ENCODE measurements at regions not wholly inside any gene's neighbourhood (a gene's known extent, or its start where the extent isn't known, plus 50 kb on each side); places are given as distances from the start of the nearest gene placed in this dataset.

GRCh38 chr14:95816539-95816938 lies 60.1 kb upstream of the TUNAR start:
- no peaks in the 10 kb centered on the region for H3K4me1 ChIP-seq (ENCODE audit: control insufficient read depth in 1 of 2, insufficient read depth in 2 of 2, low read length in 2 of 2)
- Mint-ChIP-seq H3K4me1 (no peaks in the 10 kb centered on the region), H3K36me3 (no peaks in the 10 kb centered on the region), H3K4me3 (no peak overlapping the region), H3K27ac (no peak overlapping the region), H3K9me3 (peaks cover 0 to 2% (median 0%) of the 10 kb centered on the region in 7 donors), H3K27me3 (ENCODE audit: low read depth in 3 of 3) (peaks cover 0 to 6% (median 0%) of the 10 kb centered on the region in 3 donors)
- H3K4me3 ChIP-seq (replicated peaks in 1 of 3; ENCODE audit: low read depth in 2 of 3, low read length in 3 of 3), result no peak overlapping the region
- no peaks in the 10 kb centered on the region for H3K27me3 ChIP-seq (ENCODE audit: control insufficient read depth in 2 of 2, insufficient read depth in 2 of 2, low read length in 2 of 2)
- H3K9me3 ChIP-seq (replicated peaks in 1 of 2; ENCODE audit: control insufficient read depth in 1 of 2, insufficient read depth in 1 of 2, low read length in 2 of 2), result no peaks in the 10 kb centered on the region
- no peaks in the 10 kb centered on the region for H3K79me2 ChIP-seq (ENCODE audit: insufficient read depth, low read length)
- H3K27ac ChIP-seq (ENCODE audit: low read depth in 1 of 2, low read length in 2 of 2), result no peak overlapping the region
- no peak for DNase-seq
- intact Hi-C loops (cut with micrococcal nuclease), result no loop called here
- H4K20me1 ChIP-seq (ENCODE audit: insufficient read depth, low read length), result no peaks in the 10 kb centered on the region
- WGBS (ENCODE audit: insufficient coverage), result 83% methylated on average over 6 of the region's 7 CpGs
- no peak for TF ChIP-seq CTCF (IDR thresholded peaks at IDR 0.05)
- no peak overlapping the region for H3K9ac ChIP-seq (ENCODE audit: insufficient read depth, low read length, poor library complexity, severe bottlenecking)
- no peak overlapping the region for H3K4me2 ChIP-seq (replicated peaks; ENCODE audit: extremely low read depth, low read length, poor library complexity, severe bottlenecking)
- no peaks in the 10 kb centered on the region for H3K36me3 ChIP-seq (replicated peaks in 1 of 2; ENCODE audit: control insufficient read depth in 1 of 2, insufficient read depth in 2 of 2, low read length in 2 of 2)
- no peak overlapping the region for H2AFZ ChIP-seq (ENCODE audit: insufficient read depth, low read depth, low read length, poor library complexity, severe bottlenecking)

- no peaks in the 10 kb centered on the region for H3K27me3 ChIP-seq (ENCODE audit: control insufficient read depth in 2 of 2, insufficient read depth in 2 of 2, low read length in 2 of 2)
- no peak for DNase-seq
- no peak overlapping the region for H3K4me3 Mint-ChIP-seq
- peaks cover 0 to 6% (median 0%) of the 10 kb centered on the region in 3 donors for H3K27me3 Mint-ChIP-seq (ENCODE audit: low read depth in 3 of 3)
- H3K9me3 Mint-ChIP-seq, result peaks cover 0 to 2% (median 0%) of the 10 kb centered on the region in 7 donors
- no peak overlapping the region for H3K27ac ChIP-seq (ENCODE audit: low read depth in 1 of 2, low read length in 2 of 2)
- H3K27ac Mint-ChIP-seq, result no peak overlapping the region
- no peak overlapping the region for H3K4me2 ChIP-seq (replicated peaks; ENCODE audit: extremely low read depth, low read length, poor library complexity, severe bottlenecking)
- no peaks in the 10 kb centered on the region for H3K36me3 ChIP-seq (replicated peaks in 1 of 2; ENCODE audit: control insufficient read depth in 1 of 2, insufficient read depth in 2 of 2, low read length in 2 of 2)
- H3K4me1 ChIP-seq (ENCODE audit: control insufficient read depth in 1 of 2, insufficient read depth in 2 of 2, low read length in 2 of 2), result no peaks in the 10 kb centered on the region
- no peaks in the 10 kb centered on the region for H3K9me3 ChIP-seq (replicated peaks in 1 of 2; ENCODE audit: control insufficient read depth in 1 of 2, insufficient read depth in 1 of 2, low read length in 2 of 2)
- intact Hi-C loops (cut with micrococcal nuclease), result no loop called here
- H3K9ac ChIP-seq (ENCODE audit: insufficient read depth, low read length, poor library complexity, severe bottlenecking), result no peak overlapping the region
- H4K20me1 ChIP-seq (ENCODE audit: insufficient read depth, low read length), result no peaks in the 10 kb centered on the region
- WGBS (ENCODE audit: insufficient coverage), result 6% methylated on average over 9 of the region's 11 CpGs
- no peaks in the 10 kb centered on the region for H3K79me2 ChIP-seq (ENCODE audit: insufficient read depth, low read length)
- H3K4me3 ChIP-seq (replicated peaks in 1 of 3; ENCODE audit: low read depth in 2 of 3, low read length in 3 of 3), result no peak overlapping the region
- no peak overlapping the region for H2AFZ ChIP-seq (ENCODE audit: insufficient read depth, low read depth, low read length, poor library complexity, severe bottlenecking)
- H3K4me1 Mint-ChIP-seq, result no peaks in the 10 kb centered on the region
- no peak for TF ChIP-seq CTCF (IDR thresholded peaks at IDR 0.05)
- no peaks in the 10 kb centered on the region for H3K36me3 Mint-ChIP-seq
These were observed 61.4 kb upstream of the TUNAR start for GRCh38 chr14:95815226-95815690.
